Ectodermal cell (in vitro differentiated cells): ENCODE measurements at regions not wholly inside any gene's neighbourhood (a gene's known extent, or its start where the extent isn't known, plus 50 kb on each side); places are given as distances from the start of the nearest gene placed in this dataset.

Source experiments
- H3K27ac ChIP-seq: 2 replicates; pipeline ENCODE4 v1.7.0; 2013; ENCODE audit warnings: mild to moderate bottlenecking, low read depth, low read length; ENCODE audit not compliant: insufficient read depth, poor library complexity, severe bottlenecking
- H3K27me3 ChIP-seq: 2 replicates; pipeline ENCODE4 v1.7.0; 2013; ENCODE audit warnings: mild to moderate bottlenecking, low read length; ENCODE audit not compliant: insufficient read depth, control insufficient read depth, poor library complexity, severe bottlenecking
- H3K36me3 ChIP-seq: one replicate; pipeline ENCODE4 v1.7.0; 2013; ENCODE audit warnings: low read length; ENCODE audit not compliant: control insufficient read depth, insufficient read depth
- H3K4me1 ChIP-seq: one replicate; pipeline ENCODE4 v1.7.0; 2013; ENCODE audit warnings: low read length; ENCODE audit not compliant: control insufficient read depth, insufficient read depth
- H3K4me3 ChIP-seq: 2 replicates; pipeline ENCODE4 v1.7.0; 2013; ENCODE audit warnings: low read depth, low read length, control low read depth; ENCODE audit not compliant: insufficient read depth
- H3K9me3 ChIP-seq: 2 replicates; pipeline ENCODE4 v1.7.0; 2013; ENCODE audit warnings: mild to moderate bottlenecking, low read length, moderate library complexity; ENCODE audit not compliant: control insufficient read depth
- WGBS, 2 experiments: methylation state at CpG; one replicate each; pipeline ENCODE4 v1.1.7; 2013; ENCODE audit warnings: missing lambda C conversion rate in 2 of 2; 5-methylcytosine and 5-hydroxymethylcytosine counted together

DNA sequence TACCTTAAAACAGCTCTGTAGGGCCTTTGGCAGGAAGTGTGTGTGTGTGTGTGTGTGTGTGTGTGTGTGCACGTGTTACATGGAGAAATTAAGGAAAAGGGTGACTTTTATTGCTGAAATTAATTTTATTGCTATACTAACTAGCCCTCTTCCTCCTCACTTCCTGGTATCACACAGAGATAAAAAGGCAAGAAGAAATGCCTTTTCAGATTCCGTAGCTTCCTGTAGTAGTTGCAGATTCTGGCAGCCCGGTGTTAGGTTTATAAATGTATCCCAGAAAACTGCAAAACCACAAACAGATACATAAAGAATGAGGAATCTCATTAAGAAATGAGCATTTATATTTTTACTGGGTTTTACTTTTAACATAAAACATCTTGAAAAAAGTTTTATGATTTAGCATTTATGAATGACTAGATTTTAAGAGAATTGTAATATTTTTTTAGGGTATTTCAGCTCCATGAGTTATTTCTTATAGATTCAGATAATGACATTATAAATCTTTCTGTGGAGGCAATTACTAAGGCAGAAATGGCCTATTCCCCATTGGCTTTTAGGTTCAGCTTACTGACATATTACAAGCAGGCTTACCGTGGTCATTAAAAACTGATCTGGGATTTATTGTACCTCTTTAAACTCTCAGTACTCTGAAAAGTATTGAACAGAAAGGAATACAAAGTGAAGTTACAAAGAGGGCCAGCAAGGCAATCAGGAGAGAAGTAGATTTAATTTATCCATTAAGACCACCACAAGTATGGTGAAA is 249.1 kb upstream of the TSHZ2 start:
- no peaks in the 10 kb centered on the region for H3K27me3 ChIP-seq
- H3K36me3 ChIP-seq, result no peaks in the 10 kb centered on the region
- no peak overlapping the region for H3K4me3 ChIP-seq
- WGBS, 2 experiments, result 83 to 90% methylated on average over 2 to 4 of the region's 4 CpGs
- H3K27ac ChIP-seq, result no peak overlapping the region
- H3K9me3 ChIP-seq, result no peaks in the 10 kb centered on the region
- no peaks in the 10 kb centered on the region for H3K4me1 ChIP-seq

DNA sequence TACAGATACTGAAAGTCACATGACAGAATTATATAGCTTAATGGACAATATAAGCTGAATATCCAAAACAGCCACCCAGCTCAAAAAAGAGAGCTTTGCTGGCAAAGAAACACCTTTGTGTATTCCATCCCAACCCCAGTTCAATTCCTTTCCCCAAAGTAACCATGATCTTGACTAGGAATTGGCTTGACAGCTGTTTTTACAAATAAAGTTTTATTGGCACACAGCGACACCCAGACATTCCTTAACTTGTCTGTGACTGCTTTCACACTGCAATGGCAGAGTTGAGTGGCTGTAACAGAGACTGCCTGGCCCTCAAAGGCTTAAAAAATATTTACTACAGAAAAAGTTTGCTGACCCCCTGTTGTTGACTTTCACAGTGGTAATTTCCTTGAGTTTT is 264.0 kb upstream of the TSHZ2 start:
- no peaks in the 10 kb centered on the region for H3K27me3 ChIP-seq
- 85 to 98% methylated on average over 1 of the region's 1 CpG for WGBS, 2 experiments
- no peak overlapping the region for H3K27ac ChIP-seq
- no peaks in the 10 kb centered on the region for H3K9me3 ChIP-seq
- no peak overlapping the region for H3K4me3 ChIP-seq
- H3K4me1 ChIP-seq, result no peaks in the 10 kb centered on the region
- H3K36me3 ChIP-seq, result no peaks in the 10 kb centered on the region

DNA sequence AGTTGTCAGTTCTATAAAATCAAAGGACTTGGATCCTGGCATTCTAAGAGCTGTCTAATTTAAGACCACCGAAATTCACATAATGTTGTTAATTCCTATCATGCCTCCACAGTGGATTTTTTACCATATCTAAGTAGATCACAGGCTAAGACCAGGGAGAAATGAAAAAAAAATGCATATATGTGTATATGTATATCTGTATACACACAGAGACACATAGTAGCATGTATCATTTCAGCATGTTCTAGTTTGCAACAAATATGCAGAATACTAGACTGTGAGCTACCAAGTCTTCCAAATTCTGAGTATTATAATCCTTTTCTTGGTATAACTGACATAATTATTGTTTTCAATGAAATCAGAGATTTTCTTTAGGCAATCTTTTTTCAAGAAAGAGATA is 267.6 kb upstream of the TSHZ2 start:
- H3K36me3 ChIP-seq, result no peaks in the 10 kb centered on the region
- H3K4me1 ChIP-seq, result no peaks in the 10 kb centered on the region
- no peaks in the 10 kb centered on the region for H3K9me3 ChIP-seq
- H3K4me3 ChIP-seq, result no peak overlapping the region
- 71 to 92% methylated on average over 1 of the region's 1 CpG for WGBS, 2 experiments
- H3K27me3 ChIP-seq, result no peaks in the 10 kb centered on the region
- no peak overlapping the region for H3K27ac ChIP-seq

DNA sequence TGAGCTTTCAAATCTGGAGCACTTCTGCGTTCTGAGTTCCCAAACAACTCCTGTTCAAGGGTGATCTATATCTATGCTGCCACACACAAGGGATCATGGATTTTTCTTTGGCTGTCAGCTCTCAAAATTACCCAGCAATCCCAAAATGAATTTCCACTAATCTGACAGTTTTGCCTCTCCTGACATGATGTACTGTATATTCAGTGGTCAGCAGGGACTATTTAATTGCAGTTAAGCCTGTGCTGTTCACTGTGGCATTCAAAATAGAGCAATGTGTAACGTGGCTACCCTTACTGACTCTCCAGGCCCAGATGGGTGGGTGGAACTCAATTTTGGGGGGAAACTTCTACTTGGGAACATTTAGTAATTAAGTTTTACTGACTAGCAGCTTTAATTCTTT is 283.8 kb upstream of the TSHZ2 start:
- Histone ChIP-seq H3K4me1 (no peaks in the 10 kb centered on the region), H3K9me3 (no peaks in the 10 kb centered on the region), H3K4me3 (no peak overlapping the region), H3K27ac (no peak overlapping the region), H3K36me3 (no peaks in the 10 kb centered on the region), H3K27me3 (no peaks in the 10 kb centered on the region)
- 83 to 86% methylated on average over 2 of the region's 2 CpGs for WGBS, 2 experiments

DNA sequence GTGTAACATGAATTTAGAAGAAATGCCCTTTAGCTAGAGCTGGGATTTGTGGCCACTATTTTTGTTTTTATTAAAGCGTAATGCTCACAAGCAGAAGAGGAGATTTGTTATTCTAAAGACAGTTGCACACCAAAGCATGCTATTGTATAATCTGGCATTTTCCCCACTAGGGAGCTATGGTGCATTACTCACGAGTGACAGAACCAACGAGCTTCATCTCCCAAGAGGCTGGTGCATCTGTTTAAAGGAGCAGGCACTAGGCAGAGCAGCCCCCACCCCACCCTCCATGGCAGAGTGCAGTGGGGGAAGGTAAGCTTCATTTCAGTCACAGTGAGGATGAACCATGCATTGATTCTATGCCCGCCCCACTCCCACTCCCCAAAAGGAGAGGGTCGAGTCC is 287.3 kb upstream of the TSHZ2 start:
- Histone ChIP-seq H3K4me1 (no peaks in the 10 kb centered on the region), H3K4me3 (no peak overlapping the region), H3K36me3 (no peaks in the 10 kb centered on the region), H3K27me3 (no peaks in the 10 kb centered on the region), H3K27ac (no peak overlapping the region), H3K9me3 (no peaks in the 10 kb centered on the region)
- WGBS, 2 experiments, result 80 to 86% methylated on average over 5 of the region's 5 CpGs

DNA sequence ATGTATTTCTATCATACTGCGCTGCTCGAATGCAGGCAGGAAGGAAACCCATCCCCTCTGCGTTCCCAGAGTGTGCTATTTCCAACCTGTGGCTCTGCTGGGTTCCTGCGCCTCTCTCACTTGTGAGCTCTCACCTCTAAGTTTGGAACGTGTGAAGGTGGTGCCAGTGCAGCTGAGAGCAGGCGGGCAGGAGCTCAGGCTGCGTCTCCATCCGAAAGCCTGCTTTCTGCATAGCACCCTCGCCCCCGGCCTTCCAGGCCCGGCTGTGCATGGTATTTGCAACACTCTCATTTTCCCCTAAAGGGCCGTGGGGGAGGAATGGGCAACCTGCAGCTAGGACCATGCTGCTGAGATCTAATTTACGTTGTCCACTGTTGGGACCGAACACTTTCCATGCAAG is 288.0 kb upstream of the TSHZ2 start:
- Histone ChIP-seq H3K27ac (no peak overlapping the region), H3K4me3 (no peak overlapping the region), H3K36me3 (no peaks in the 10 kb centered on the region), H3K27me3 (no peaks in the 10 kb centered on the region), H3K4me1 (no peaks in the 10 kb centered on the region), H3K9me3 (no peaks in the 10 kb centered on the region)
- 86 to 89% methylated on average over 14 of the region's 14 CpGs for WGBS, 2 experiments

DNA sequence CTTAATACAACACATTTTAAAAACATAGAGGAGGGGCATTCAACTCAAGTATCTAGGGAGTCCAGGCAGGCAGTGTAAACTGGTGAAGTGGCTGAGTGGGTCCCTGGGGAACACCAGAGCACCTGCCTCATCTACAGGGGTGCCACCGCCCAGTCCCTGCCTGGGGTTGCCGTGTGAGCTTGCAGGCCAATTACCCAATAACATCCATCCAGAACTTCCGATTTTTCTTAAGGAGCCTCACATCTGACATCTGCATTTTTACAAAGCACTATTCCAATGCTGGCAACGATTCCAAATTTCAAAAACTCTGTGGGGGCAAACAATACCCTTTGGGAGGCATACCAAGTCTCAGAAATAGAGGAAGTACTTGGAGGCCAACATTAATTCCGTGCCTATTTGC is 288.4 kb upstream of the TSHZ2 start:
- Histone ChIP-seq H3K36me3 (no peaks in the 10 kb centered on the region), H3K27me3 (no peaks in the 10 kb centered on the region), H3K27ac (no peak overlapping the region), H3K4me1 (no peaks in the 10 kb centered on the region), H3K9me3 (no peaks in the 10 kb centered on the region), H3K4me3 (no peak overlapping the region)
- WGBS, 2 experiments, result 90 to 94% methylated on average over 5 of the region's 5 CpGs

DNA sequence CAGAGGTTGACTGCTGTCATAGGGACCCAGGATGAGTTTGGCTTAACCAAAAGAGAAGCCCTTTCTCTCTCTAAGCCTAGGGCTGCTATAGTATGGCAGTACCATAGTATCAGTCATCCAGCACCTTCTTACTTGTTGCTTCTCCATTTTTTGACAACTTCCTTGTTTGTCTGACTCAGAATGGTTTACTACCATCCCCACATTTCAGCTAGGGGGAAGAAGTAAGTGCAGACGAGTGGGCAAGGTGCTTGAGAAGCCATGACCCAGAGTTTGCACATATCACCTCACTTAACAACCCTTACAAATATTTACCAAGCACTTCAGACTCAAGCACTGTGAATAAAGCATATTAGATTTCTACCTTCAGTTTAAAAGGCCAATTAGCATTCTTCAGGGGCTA is 289.9 kb upstream of the TSHZ2 start:
- Histone ChIP-seq H3K27me3 (no peaks in the 10 kb centered on the region), H3K4me3 (no peak overlapping the region), H3K4me1 (no peaks in the 10 kb centered on the region), H3K27ac (no peak overlapping the region), H3K9me3 (no peaks in the 10 kb centered on the region), H3K36me3 (no peaks in the 10 kb centered on the region)
- WGBS, 2 experiments, result 75 to 88% methylated on average over 1 of the region's 1 CpG

DNA sequence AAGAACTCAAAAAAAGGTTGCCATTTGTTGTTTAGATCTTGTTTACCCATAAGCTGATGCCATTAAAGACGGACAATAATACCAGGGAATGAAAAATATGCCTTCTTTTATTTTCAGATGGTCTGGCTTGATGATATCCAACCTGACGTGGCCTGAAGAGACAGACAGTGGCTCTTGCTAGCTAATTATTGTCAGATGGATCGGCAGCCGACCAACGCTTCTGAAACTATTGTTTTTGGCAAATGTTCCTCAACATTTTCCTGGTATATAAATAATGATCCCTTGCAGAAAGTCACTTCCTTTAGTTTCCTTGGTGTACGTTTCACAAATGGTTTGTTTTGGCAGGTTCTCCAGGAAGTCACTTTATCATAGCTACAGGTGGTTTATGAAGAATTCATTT is 290.9 kb upstream of the TSHZ2 start:
- Histone ChIP-seq H3K9me3 (no peaks in the 10 kb centered on the region), H3K36me3 (no peaks in the 10 kb centered on the region), H3K27ac (no peak overlapping the region), H3K27me3 (no peaks in the 10 kb centered on the region), H3K4me3 (no peak overlapping the region), H3K4me1 (no peaks in the 10 kb centered on the region)
- WGBS, 2 experiments, result 94 to 96% methylated on average over 6 of the region's 6 CpGs

DNA sequence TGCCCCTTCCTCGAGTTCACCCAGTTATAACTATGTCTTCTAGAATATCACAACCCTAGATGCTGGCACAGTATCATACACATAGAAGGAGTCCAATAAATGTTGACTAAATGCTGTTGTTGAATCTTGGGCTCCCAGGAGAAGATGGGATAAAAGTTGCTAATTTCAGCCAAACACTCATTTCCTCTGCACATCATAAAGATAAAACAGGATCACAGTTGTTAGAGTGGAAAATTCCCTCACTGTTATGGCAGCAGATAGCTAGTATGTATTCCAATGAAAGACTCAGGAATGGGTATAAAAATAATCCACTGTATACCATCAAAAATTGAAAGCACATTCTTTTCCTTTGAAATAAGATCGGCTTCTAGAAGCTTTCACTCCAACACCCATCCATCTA is 294.9 kb upstream of the TSHZ2 start:
- no peak overlapping the region for H3K4me3 ChIP-seq
- WGBS, 2 experiments, result 91 to 93% methylated on average over 2 of the region's 2 CpGs
- no peaks in the 10 kb centered on the region for H3K27me3 ChIP-seq
- H3K27ac ChIP-seq, result no peak overlapping the region
- no peaks in the 10 kb centered on the region for H3K9me3 ChIP-seq
- no peaks in the 10 kb centered on the region for H3K36me3 ChIP-seq
- H3K4me1 ChIP-seq, result no peaks in the 10 kb centered on the region
